ENCODE measurements at regions not wholly inside any gene's neighbourhood (a gene's known extent, or its start where the extent isn't known, plus 50 kb on each side); places are given as distances from the start of the nearest gene placed in this dataset.

GRCh38 chr5:5658889-5659465 is 236.5 kb downstream of the ICE1 start:
- no peak for DNase-seq

- no peak for DNase-seq
Observed at GRCh38 chr5:5658226-5658625, 235.7 kb downstream of the ICE1 start.

GRCh38 chr5:5652181-5652580 is 229.7 kb downstream of the ICE1 start:
- DNase-seq = no peak

GRCh38 chr5:5650949-5651348 is 228.5 kb downstream of the ICE1 start:
- no peak for DNase-seq

GRCh38 chr5:5650242-5650641 is 227.8 kb downstream of the ICE1 start:
- no peak for DNase-seq

- DNase-seq = no peak
Observed at GRCh38 chr5:5649641-5650040, 227.2 kb downstream of the ICE1 start.

GRCh38 chr5:5648694-5649093 is 226.2 kb downstream of the ICE1 start:
- no peak for DNase-seq

- no peak for DNase-seq
Observed at GRCh38 chr5:5645891-5646290, 223.4 kb downstream of the ICE1 start.

GRCh38 chr5:5645198-5645597 is 222.7 kb downstream of the ICE1 start:
- no peak for DNase-seq

GRCh38 chr5:5644249-5644648 is 221.8 kb downstream of the ICE1 start:
- no peak for DNase-seq

- DNase-seq = no peak
Observed at GRCh38 chr5:5643481-5643880, 221.0 kb downstream of the ICE1 start.

GRCh38 chr5:5638211-5638610 is 215.7 kb downstream of the ICE1 start:
- DNase-seq = no peak

GRCh38 chr5:5637173-5637572 is 214.7 kb downstream of the ICE1 start:
- no peak for DNase-seq

- no peak for DNase-seq
Observed at GRCh38 chr5:5634817-5635216, 212.3 kb downstream of the ICE1 start.

GRCh38 chr5:5633579-5633978 is 211.1 kb downstream of the ICE1 start:
- no peak for DNase-seq

GRCh38 chr5:5632678-5633077 is 210.2 kb downstream of the ICE1 start:
- no peak for DNase-seq

- DNase-seq = peak; percentile 29
Observed at GRCh38 chr5:5629607-5629978, 207.1 kb downstream of the ICE1 start.

GRCh38 chr5:5628866-5629606 is 206.6 kb downstream of the ICE1 start:
- DNase-seq = no peak

- no peak for DNase-seq
Observed at GRCh38 chr5:5626412-5626811, 203.9 kb downstream of the ICE1 start.

- no peak for DNase-seq
Observed at GRCh38 chr5:5625491-5625890, 203.0 kb downstream of the ICE1 start.

GRCh38 chr5:5623397-5623796 is 200.9 kb downstream of the ICE1 start:
- DNase-seq = no peak

GRCh38 chr5:5622806-5623205 is 200.3 kb downstream of the ICE1 start:
- no peak for DNase-seq

- DNase-seq = no peak
Observed at GRCh38 chr5:5619546-5619945, 197.1 kb downstream of the ICE1 start.

- DNase-seq = no peak
Observed at GRCh38 chr5:5617024-5617423, 194.5 kb downstream of the ICE1 start.

- no peak for DNase-seq
Observed at GRCh38 chr5:5616247-5616895, 193.9 kb downstream of the ICE1 start.
